Fibroblast of pulmonary artery (primary cell): ENCODE measurements at regions not wholly inside any gene's neighbourhood (a gene's known extent, or its start where the extent isn't known, plus 50 kb on each side); places are given as distances from the start of the nearest gene placed in this dataset.

Experiments used
- DNase-seq: peaks from one replicate; pipeline ENCODE4 v3.0.0-alpha.2; 2010; ENCODE audit warnings: low read depth
- H3K4me3 ChIP-seq: replicated peaks from 2 replicates; pipeline ENCODE4 v1.5.1; 2011; ENCODE audit warnings: low read depth, mild to moderate bottlenecking, control low read depth, low read length, moderate library complexity
- TF ChIP-seq, protein P1 (sequence below): IDR thresholded peaks from 2 replicates; pipeline ENCODE4 v1.5.1; 2011; ENCODE audit warnings: mild to moderate bottlenecking, control low read depth, low read length, inconsistent platforms; ENCODE audit errors: missing control alignments

DNA sequence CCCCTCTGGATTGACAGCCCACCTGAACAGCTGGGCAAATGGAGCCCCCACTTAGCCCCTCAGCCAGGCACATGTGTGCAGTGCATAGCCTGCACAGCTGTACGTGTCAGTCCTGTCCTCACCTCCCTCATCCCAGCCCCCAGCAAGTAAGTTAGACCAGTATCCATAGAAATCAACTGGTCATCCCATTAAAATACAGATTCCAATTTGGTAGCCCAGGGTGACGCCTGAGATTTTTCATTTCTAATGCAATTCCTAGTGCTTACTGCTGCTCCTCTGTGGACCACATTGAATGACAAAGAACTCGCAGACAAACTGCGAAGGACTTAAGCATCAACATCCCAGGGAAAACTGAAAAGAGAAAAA is 99.0 kb upstream of the GJB5 start:
- DNase-seq, result no peak
- TF ChIP-seq, protein P1, sequence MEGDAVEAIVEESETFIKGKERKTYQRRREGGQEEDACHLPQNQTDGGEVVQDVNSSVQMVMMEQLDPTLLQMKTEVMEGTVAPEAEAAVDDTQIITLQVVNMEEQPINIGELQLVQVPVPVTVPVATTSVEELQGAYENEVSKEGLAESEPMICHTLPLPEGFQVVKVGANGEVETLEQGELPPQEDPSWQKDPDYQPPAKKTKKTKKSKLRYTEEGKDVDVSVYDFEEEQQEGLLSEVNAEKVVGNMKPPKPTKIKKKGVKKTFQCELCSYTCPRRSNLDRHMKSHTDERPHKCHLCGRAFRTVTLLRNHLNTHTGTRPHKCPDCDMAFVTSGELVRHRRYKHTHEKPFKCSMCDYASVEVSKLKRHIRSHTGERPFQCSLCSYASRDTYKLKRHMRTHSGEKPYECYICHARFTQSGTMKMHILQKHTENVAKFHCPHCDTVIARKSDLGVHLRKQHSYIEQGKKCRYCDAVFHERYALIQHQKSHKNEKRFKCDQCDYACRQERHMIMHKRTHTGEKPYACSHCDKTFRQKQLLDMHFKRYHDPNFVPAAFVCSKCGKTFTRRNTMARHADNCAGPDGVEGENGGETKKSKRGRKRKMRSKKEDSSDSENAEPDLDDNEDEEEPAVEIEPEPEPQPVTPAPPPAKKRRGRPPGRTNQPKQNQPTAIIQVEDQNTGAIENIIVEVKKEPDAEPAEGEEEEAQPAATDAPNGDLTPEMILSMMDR, result no peak

DNA sequence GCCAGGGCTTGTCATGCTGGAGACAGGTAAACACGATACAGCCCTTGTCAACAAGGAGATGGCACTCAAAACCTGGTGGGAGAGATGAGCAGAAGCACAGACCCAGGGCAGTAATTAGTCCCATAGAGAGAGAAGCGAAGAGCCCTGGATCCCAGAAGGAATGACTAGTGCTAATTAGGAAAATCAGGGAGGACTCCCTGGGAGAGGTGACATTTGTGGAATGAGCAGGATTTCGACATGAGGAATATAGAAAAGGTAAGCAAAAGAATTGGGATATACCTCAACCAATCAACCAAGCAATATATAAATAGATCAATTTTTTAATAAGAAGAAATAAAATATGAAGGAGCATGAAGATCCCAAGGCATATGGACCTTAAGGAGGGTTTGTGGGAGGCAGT is 98.5 kb upstream of the GJB5 start:
- H3K4me3 ChIP-seq, result no peak overlapping the region
- TF ChIP-seq, protein P1, result no peak
- DNase-seq, result no peak

More for the DNA sequence above, 99.0 kb upstream of the GJB5 start:
- H3K4me3 ChIP-seq, result no peak overlapping the region

DNA sequence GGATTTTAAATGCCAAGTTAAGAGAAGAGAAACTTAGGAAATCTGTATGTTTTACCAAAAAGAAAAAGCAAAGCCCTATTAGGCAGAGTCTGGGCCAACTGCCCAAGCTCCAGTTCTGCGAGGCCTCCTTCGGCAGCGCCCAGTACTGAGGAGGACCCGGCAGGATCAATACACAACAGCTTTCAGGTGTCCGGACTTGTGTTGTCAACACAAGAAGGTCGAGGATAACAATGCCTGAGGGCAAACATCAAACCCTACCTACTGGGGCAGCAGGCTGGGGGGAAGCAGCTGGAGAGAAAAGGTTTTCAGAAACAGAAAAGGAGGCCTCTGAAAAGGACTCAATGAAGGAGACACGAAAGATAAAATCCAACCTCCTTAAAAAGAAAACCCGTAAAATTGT is 98.1 kb upstream of the GJB5 start:
- no peak overlapping the region for H3K4me3 ChIP-seq
- TF ChIP-seq, protein P1, result no peak

DNA sequence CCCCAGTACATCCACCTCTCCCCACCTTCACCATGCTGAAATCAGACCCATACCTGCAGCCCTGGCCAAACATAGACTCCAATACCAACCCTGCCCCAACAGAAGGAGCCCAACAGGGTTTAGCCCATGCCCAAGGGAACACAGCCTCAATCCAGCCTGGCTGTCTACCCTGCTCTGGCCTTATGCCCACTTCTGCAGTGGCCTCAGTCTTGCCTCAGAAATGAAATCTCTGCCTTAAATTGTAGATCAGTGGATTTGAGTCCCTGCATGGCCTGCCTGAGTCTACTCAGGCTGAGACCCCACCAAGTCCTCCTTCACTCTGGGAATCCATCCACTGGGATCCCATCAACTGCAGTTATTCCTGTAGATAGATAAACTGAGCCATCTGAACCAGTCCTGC is 97.6 kb upstream of the GJB5 start:
- TF ChIP-seq, protein P1, result no peak
- DNase-seq, result no peak
- no peak overlapping the region for H3K4me3 ChIP-seq

More for the DNA sequence above, 98.1 kb upstream of the GJB5 start:
- DNase-seq, result no peak

DNA sequence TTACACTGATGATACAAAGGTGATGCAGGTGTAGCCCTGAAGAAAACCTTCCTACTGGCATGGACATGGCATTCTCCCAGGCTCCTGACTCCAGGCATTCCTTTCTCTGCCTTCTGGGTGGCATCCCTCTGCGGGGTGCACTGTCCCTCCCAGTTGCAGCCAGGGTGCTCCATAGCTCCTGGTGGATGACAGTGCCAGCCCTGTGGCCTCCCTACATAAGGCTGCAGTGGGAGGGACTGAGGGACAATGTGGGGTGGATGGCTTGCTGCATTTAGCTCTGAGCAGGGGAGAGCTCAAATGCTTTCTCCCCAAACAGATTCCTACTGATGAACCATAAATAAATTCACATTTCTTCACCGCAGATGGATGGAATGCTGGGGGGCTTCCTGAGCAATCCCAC is 97.0 kb upstream of the GJB5 start:
- no peak for DNase-seq
- H3K4me3 ChIP-seq, result no peak overlapping the region
- TF ChIP-seq, protein P1, result no peak

DNA sequence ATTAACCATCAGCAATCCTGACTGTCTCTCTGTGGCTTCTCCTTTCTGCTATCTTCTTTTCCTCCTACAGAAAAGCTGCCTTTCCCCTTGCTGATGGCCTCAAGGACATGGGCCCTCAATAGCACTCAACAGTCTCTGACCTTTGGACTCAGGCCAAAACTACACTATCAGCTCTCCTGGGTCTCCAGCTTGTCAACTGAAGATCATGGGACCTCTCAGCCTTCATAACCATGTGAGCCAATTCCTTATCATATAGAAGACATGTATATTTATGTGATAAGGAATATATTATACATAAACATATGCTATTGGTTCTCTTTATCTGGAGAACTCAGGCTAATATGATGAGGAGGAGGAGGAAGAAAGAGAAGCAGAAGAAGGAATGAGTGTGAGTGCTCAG is 91.8 kb upstream of the GJB5 start:
- DNase-seq, result no peak
- TF ChIP-seq, protein P1, result no peak
- H3K4me3 ChIP-seq, result no peak overlapping the region

DNA sequence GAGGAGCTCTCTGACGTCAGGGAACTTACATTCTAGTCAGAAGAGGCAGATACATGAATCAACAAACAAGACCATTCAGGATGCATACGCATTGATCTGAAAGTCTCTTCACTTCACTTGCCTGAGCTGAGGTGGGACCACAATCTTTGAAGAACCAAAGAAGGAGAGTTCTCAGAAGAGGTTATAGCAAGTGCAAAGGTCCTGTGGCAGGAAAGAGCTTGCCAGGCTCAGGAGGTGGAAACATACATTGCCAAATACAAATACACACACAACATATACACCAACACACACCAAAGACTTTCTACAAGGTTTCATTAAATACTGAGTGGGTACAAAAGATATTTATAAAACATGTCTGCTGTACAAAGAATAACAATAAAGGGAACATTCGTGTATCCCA is 86.8 kb upstream of the GJB5 start:
- no peak overlapping the region for H3K4me3 ChIP-seq
- DNase-seq, result no peak
- TF ChIP-seq, protein P1, result no peak
